SK-N-MC (cell line): ENCODE measurements at regions not wholly inside any gene's neighbourhood (a gene's known extent, or its start where the extent isn't known, plus 50 kb on each side); places are given as distances from the start of the nearest gene placed in this dataset.
"Not testable (repeated sequence)": the region's sequence is repeated elsewhere in the genome, so short reads cannot be mapped to it uniquely, and the experiment has no call there.

ENCODE experiments used
- EZH2 ChIP-seq: fragments of 200-600 bp; sonication (generic); IDR thresholded peaks from one replicate; pipeline ENCODE4 v1.6.1; 2017; ENCODE audit warnings: antibody characterized with exemption
- FOXP2 ChIP-seq: optimal IDR thresholded peaks from 2 replicates; pipeline ENCODE3; 2011; ENCODE audit warnings: mild to moderate bottlenecking, moderate library complexity; ENCODE audit not compliant: insufficient read depth; ENCODE audit errors: extremely low read length, control extremely low read depth
- POLR2AphosphoS5 ChIP-seq: IDR thresholded peaks from 2 replicates; pipeline ENCODE4 v1.6.1; 2012; ENCODE audit warnings: mild to moderate bottlenecking, low read depth, low read length, borderline replicate concordance

DNA sequence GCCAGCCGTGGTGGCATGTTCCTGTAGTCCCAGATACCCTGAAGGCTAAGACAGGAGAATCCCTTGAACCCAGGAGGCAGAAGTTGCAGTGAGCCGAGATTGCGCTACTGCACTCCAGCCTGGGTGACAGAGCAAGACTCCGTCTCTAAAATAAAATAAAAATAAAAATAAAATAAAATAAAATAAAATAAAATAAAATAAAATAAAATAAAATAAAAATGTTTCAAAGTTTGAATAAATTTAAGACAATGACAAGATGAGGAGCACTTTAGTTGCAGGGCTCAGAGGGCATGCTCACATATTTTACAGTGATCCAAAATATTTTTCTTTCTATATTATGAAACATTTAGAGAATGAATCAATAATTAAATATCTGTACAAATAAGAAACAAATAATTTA is 374.3 kb upstream of the ARRDC3 start:
- TF ChIP-seq POLR2AphosphoS5, EZH2, FOXP2: not testable (repeated sequence)
